ENCODE measurements at regions not wholly inside any gene's neighbourhood (a gene's known extent, or its start where the extent isn't known, plus 50 kb on each side); places are given as distances from the start of the nearest gene placed in this dataset.

DNA sequence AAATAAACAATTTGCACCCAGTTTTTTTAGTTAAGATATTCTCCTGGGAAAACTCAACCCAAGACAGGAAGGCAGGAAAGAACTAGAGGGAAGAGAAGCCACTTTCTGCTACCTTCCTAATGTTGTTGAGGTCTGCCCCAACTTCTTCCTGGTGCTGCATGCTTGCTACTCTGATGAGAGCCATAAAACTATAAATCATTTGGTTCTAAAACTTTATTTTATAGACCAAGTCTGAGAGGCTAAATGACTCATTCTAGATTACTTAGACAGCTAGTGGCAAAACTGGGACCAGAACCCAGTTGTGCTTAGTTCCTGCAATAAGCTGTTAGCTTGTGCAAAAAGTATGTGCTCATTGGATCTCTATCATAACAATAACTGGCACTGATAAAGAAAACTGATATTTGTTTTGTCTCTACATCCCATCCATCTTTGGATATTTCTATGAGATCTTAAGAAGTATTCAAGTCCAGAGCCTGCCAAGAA lies 344.9 kb upstream of the SLC14A2 start:
- H3K27me3 ChIP-seq, result no peaks in the 10 kb centered on the region
- no peak overlapping the region for H3K27ac ChIP-seq
- no peak for DNase-seq
- intact Hi-C loops (cut with DNase I; ENCODE audit: low total_unique reads), result no loop called here
- H3K4me1 ChIP-seq, result no peaks in the 10 kb centered on the region
- no peak overlapping the region for H3K4me3 ChIP-seq
- H3K36me3 ChIP-seq (ENCODE audit: low read depth, missing control alignments), result no peaks in the 10 kb centered on the region
- no peaks in the 10 kb centered on the region for H3K9me3 ChIP-seq
- TF ChIP-seq POLR2A (IDR thresholded peaks at IDR 0.05), result no peak
- TF ChIP-seq, protein P1, sequence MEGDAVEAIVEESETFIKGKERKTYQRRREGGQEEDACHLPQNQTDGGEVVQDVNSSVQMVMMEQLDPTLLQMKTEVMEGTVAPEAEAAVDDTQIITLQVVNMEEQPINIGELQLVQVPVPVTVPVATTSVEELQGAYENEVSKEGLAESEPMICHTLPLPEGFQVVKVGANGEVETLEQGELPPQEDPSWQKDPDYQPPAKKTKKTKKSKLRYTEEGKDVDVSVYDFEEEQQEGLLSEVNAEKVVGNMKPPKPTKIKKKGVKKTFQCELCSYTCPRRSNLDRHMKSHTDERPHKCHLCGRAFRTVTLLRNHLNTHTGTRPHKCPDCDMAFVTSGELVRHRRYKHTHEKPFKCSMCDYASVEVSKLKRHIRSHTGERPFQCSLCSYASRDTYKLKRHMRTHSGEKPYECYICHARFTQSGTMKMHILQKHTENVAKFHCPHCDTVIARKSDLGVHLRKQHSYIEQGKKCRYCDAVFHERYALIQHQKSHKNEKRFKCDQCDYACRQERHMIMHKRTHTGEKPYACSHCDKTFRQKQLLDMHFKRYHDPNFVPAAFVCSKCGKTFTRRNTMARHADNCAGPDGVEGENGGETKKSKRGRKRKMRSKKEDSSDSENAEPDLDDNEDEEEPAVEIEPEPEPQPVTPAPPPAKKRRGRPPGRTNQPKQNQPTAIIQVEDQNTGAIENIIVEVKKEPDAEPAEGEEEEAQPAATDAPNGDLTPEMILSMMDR (IDR thresholded peaks at IDR 0.05), result no peak

DNA sequence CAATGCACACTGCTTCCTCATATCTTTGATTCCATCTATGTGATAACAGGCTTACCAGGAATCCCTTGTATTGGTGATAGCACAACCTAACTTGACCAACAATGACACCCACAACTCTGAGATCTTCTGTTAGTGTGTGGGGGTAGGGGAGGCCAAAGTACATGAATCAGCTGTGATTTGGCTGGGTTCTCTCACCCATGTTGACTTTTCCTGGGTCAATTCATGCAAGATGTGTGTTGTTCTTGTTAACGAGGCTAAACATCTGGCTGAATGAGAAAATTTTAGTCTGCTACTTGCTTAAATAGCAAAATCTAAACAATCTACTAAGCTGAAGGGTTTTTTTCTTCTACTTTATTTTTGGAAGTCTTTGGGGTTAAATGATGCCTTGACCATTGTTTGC lies 341.2 kb upstream of the SLC14A2 start:
- Histone ChIP-seq H3K4me3 (no peak overlapping the region), H3K27me3 (no peaks in the 10 kb centered on the region), H3K27ac (no peak overlapping the region), H3K36me3 (ENCODE audit: low read depth, missing control alignments) (no peaks in the 10 kb centered on the region), H3K9me3 (no peaks in the 10 kb centered on the region), H3K4me1 (no peaks in the 10 kb centered on the region)
- WGBS, 2 donors, result 59 to 61% methylated on average over 1 of the region's 1 CpG
- intact Hi-C loops (cut with DNase I; ENCODE audit: low total_unique reads), result no loop called here
- no peak for TF ChIP-seq POLR2A (IDR thresholded peaks at IDR 0.05)
- TF ChIP-seq, protein P1 (IDR thresholded peaks at IDR 0.05), result no peak
- DNase-seq, result no peak

DNA sequence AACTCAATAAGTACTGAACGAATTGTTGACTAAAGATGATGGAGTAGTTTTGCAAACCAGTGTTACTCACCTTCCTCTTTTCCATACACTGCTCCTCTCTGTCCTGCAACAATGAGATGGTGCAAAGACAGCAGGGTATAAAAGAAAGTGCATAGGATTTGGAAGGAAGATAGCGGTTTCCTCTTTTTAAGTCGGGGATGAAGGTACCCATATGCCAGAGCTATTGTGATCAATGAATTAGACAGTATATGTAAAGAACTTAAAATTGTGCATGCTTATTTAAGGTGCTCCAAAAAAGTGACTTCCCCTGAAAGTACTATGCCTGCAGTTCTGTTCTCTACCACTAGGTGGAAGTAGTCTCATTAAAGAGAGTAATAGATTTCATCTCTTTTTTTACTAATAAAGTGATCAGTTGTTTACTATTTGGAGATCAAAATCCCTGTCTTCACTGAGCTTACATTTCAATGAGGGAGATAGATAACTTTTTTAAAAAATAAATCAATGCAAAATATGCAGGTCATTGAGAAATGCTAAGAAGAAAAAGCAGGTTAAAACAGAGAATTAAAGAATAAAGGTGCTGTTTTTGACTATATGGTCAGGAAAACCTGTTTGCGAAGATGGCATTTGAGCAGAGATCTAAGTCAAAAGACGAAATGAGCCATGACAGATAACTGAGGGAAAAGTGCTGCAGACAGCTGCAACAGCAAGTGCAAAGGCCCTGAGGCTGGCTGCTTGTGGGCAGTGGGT lies 339.7 kb upstream of the SLC14A2 start:
- DNase-seq, result no peak
- Histone ChIP-seq H3K27me3 (no peaks in the 10 kb centered on the region), H3K9me3 (no peaks in the 10 kb centered on the region), H3K36me3 (ENCODE audit: low read depth, missing control alignments) (no peaks in the 10 kb centered on the region), H3K4me1 (no peaks in the 10 kb centered on the region), H3K27ac (no peak overlapping the region), H3K4me3 (no peak overlapping the region)
- intact Hi-C loops (cut with DNase I; ENCODE audit: low total_unique reads), result no loop called here
- no peak for TF ChIP-seq POLR2A (IDR thresholded peaks at IDR 0.05)
- TF ChIP-seq, protein P1 (IDR thresholded peaks at IDR 0.05), result peak; percentile 47 to 94 (median 80)
- WGBS, 2 donors, result 69 to 78% methylated on average over 5 of the region's 5 CpGs

DNA sequence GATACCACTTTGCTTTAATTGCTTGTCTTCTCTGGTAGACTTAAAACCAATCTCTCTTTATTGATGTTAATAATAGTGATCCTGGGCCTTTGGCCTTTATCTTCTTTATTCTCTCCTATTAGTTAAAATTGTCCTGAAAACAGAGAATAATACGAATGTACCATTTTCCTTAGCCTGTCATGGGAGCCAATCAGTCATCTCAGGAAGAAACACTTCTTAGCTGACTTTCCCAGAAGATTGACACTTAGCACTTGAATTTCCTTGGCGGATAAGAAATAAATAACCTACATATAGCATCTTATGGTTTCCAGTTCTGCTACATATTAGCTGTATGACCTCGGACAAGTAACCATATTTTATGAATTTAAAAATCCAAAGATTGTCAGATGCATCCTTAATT lies 338.4 kb upstream of the SLC14A2 start:
- TF ChIP-seq, protein P1 (IDR thresholded peaks at IDR 0.05), result no peak
- no peak for TF ChIP-seq POLR2A (IDR thresholded peaks at IDR 0.05)

DNA sequence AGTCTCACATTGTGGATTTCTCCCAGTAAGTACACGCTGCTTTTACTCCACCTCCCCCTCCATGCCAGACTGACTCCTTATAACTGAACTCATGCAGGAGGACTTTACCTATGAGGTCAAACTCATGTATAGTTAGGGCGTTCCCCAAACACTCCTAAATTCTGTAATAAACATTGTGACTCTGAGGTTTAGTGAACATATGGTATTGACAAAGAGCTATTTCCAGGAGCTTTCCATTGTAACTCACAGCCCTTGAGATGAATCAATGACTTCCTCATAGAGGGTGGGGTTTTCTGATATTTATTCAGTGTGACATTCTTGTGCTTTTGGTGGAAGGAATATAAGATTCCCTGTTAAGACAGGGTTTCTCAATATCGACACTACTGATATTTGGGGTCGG lies 337.4 kb upstream of the SLC14A2 start:
- intact Hi-C loops (cut with DNase I; ENCODE audit: low total_unique reads), result no loop called here
- no peak for TF ChIP-seq POLR2A (IDR thresholded peaks at IDR 0.05)
- no peak for DNase-seq
- Histone ChIP-seq H3K27me3 (no peaks in the 10 kb centered on the region), H3K27ac (no peak overlapping the region), H3K9me3 (no peaks in the 10 kb centered on the region), H3K36me3 (ENCODE audit: low read depth, missing control alignments) (no peaks in the 10 kb centered on the region), H3K4me1 (no peaks in the 10 kb centered on the region), H3K4me3 (no peak overlapping the region)
- WGBS, 2 donors, result 84 to 91% methylated on average over 4 of the region's 4 CpGs

More for the DNA sequence above, 338.4 kb upstream of the SLC14A2 start:
- no peak for DNase-seq
- Histone ChIP-seq H3K36me3 (ENCODE audit: low read depth, missing control alignments) (no peaks in the 10 kb centered on the region), H3K4me3 (no peak overlapping the region), H3K4me1 (no peaks in the 10 kb centered on the region), H3K27me3 (no peaks in the 10 kb centered on the region), H3K27ac (no peak overlapping the region), H3K9me3 (no peaks in the 10 kb centered on the region)
- intact Hi-C loops (cut with DNase I; ENCODE audit: low total_unique reads), result no loop called here
- WGBS, 2 donors, result 88 to 95% methylated on average over 3 of the region's 3 CpGs
